NK-92 treated with Interleukin-12 subunit alpha and Interleukin-12 subunit beta, amount 100 ng/mL, for 24 hours (cell line): ENCODE measurements at regions not wholly inside any gene's neighbourhood (a gene's known extent, or its start where the extent isn't known, plus 50 kb on each side); places are given as distances from the start of the nearest gene placed in this dataset.

Experiments
- DNase-seq: peaks from one replicate; lab custom pipeline; 2025; lab: John Stamatoyannopoulos, UW

GRCh38 chr3:102599819-102600576 is 165.2 kb downstream of the ZPLD1 start:
- no peak for DNase-seq

- DNase-seq, result no peak
Observed at GRCh38 chr3:102605153-102605552, 170.3 kb downstream of the ZPLD1 start.

DNA sequence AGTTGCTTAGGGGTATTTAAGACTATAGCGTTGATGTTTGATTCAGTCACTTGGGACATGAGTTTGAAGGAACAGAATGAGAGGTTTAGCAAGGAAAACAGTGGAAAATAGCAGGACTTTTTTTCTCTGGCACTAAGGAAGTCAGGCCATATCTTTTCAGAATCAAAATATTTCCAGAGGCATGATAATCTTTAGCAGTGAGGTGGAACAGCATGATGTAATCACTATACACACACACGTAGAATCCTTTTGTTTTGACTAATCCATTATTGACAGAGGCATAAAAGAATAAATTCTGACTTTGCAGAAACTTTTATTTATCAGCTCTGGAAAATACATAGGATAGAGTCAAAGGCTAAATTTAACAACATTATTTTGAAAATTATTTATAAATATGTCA is 174.1 kb downstream of the ZPLD1 start:
- no peak for DNase-seq

DNA sequence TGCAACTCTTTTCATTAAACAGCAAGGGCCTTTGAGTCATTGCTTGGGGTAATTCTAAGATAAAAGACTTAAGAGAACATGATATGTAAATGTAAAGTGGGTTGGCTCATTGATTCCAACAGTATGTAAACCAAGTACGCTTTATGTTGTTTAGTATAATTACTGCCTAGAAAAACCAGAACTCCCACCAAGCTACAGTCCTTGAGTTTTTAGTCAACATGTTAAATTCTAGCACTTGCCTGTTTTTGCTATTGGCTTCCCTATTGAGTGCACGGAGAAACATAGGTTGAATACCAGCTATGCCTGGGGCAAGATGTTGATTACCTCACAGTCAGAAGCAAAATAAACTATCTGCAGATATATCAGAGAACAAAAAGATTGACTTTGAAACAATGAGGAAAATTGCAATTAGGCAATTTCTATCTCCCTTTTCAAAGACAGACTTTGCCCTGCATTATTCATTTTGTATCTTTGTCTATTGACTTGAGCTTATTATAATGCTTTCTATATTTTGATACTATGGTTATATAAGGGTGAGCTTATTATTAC is 179.3 kb downstream of the ZPLD1 start:
- DNase-seq, result no peak

DNA sequence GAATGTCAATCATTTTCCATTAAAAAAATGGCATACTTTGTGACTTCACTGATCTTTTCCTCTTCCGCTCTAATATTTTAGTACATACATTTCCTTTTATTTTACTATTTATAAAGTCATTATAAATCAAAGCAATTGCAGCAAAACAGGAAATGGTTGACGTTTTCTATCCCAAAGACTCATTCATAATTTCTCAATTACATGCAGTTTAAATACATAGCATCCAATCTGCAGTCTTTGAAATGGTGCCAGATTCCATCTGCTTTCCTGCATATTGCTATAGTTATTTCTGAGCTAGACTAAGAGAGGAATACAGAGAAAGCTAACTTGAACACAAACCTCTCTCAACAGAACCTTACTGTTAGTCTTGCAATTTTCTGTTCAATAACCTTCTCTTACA is 179.8 kb downstream of the ZPLD1 start:
- DNase-seq, result no peak

- DNase-seq, result no peak
Observed at GRCh38 chr3:102617381-102617780, 182.6 kb downstream of the ZPLD1 start.

- DNase-seq, result no peak
Observed at GRCh38 chr3:102619361-102619760, 184.5 kb downstream of the ZPLD1 start.

GRCh38 chr3:102629943-102630342 is 195.1 kb downstream of the ZPLD1 start:
- no peak for DNase-seq

DNA sequence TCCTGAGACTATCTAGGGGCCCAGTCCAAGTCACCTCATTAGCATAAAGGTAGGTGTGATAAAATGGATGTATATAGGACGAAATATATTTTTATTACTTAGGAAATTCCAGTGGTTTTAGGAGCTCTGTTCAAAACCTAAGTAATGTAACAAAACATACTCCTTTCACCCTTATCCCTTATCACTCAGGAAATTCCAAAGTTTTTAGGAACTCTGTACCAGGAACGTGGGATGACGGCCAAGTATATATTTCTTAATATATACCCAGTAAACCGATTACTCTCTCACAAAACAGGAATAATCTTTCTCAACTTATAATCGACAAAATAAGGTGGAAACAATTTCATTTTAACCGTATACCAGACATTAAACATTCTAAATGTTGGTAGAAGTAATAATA is 195.7 kb downstream of the ZPLD1 start:
- DNase-seq, result no peak

DNA sequence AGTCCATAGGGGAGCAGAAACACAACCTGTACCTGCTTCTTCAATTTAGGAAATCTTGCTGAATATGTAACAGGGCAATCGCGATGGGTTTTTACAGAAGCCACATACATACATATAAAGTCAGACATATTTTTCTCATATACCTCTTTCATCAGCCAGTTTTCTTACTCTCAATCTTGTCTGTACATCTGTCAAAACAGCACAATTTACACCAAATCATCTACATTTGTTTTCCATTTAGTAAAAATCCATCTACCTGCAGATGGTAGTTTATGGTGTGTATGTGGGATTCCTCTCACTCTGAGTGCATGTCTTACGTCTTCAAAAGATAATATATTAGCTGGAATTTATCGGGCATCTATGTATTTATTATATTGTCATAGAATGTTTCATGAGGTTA is 208.7 kb downstream of the ZPLD1 start:
- no peak for DNase-seq

DNA sequence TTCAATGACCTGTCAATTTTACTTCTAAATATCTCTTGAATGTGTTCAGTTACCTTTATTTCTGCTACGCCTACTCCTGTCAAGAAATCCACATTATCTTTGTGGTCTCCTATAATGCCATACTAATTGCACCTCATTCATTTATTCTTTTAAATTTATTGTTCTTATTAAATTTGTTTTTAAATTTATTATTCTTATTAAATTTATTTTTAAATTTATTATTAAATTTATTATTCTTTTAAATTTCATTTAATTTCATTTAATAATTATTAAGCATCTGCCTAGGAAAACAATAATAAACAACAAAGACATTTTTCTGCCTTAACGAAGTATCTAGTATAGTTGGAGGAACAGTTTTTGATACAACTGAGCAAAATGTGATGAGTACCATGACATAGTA is 211.7 kb downstream of the ZPLD1 start:
- no peak for DNase-seq

DNA sequence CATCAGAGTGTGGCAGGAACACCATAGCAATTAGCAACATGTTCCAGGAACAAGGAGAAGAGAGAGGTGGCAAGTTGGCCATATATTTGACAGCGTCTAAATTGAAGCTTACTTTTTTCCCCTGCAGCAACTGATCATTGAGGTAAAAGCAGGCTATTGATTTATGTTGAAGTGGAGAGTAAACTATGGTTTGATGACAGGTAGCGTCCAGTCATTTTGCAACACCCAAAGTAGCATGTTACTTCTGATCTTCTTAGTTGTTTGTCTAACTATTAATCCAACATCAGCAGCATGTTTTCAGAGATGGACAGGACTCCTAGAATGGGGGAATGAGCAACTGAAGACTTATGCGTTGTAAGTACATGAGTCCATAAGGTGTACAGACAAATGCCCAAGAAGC is 225.8 kb downstream of the ZPLD1 start:
- DNase-seq, result no peak

DNA sequence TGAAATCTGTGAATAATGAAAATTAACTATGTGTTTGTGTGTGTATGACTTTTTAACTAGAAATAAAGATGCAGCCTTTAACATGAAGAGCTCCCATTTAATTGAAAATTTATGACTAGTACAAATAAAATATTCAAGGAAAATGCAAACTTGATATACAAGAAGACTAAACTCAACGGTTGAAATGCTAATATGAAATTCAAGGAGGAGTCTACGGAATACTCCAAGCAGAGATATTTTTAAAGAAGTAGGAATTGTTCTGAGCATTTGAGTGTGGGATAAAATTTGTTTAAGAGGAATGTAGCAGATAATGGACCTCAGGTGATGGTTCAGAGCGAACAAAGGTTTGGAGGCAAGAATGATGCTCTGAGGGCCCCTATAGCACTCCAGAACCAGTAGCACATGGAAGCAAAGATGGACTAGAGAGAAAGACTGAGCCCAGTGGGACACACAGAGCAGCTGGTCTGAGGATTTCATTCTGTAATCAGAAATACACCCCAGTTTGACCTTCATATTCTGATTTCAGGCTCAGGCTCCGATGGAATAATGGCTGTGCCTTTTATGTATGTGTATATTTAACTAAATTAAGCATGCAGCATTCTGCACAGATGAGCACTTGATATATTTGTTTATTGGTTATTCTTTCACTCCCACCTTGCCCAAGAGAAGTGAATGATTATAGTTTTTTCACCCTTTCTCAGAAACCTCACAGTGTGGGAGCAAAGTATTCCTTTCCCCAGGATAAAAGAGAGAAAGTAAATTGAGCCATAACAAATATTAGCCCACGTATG is 227.1 kb downstream of the ZPLD1 start:
- no peak for DNase-seq

- DNase-seq, result no peak
Observed at GRCh38 chr3:102662498-102662772, 227.6 kb downstream of the ZPLD1 start.

DNA sequence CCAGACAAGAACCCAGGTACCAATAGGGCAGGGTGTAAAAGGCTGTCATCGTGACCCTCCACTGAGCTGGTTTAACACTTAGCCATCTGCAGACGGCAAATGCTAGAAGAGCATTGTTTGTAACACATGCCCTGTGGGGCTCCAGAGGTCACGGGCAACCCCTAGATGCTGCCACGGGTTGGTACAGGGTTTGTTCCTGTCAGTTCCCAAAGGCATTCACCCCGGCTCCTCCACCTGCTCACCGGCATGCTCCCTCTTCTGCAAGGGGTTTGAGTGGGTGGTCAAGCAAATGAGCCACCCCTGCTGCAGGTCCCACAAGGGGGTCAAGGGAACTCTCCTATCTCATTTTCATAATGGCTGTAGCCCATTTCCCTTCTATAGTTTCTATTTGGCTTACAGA is 229.3 kb downstream of the ZPLD1 start:
- no peak for DNase-seq

GRCh38 chr3:102665183-102665582 is 230.4 kb downstream of the ZPLD1 start:
- DNase-seq, result no peak

DNA sequence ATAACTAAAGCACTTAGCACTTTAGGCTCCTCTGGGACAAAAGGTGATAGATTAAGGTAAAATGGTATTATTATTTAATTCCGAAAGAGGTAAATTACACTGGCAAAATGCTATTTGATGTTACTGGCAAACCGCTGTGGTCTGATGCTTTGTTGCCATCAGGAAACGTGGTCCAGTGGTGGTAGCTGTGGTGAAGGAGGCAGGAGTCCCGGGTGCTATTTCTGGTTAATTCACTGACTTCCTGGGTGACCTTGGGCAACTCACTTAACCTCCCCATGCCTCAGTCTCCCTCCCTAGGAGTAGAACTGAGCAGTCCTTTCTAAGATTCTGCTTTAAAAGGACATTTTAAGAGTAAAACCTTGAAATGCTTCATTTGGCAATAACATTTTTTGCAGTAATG is 233.4 kb downstream of the ZPLD1 start:
- DNase-seq, result no peak

DNA sequence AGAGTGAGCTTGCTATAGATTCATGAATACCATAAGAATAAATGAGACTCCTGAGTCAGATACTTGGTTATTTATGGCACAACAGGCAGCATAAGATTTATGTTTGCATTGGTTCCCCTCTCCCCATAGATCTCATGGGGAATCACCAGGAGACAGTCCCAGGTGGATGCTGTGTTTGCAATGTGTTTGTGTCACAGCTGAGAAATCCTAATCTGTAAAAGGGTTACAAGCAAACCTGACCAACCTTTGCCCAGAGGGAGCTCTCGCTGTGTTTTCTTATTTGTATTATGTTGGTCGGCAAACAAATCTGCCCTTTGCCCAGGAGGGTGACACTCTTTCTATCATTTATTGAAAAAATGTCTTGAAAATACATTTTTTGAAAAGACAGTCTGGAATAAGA is 236.2 kb downstream of the ZPLD1 start:
- no peak for DNase-seq

GRCh38 chr3:102672305-102672704 is 237.5 kb downstream of the ZPLD1 start:
- no peak for DNase-seq

DNA sequence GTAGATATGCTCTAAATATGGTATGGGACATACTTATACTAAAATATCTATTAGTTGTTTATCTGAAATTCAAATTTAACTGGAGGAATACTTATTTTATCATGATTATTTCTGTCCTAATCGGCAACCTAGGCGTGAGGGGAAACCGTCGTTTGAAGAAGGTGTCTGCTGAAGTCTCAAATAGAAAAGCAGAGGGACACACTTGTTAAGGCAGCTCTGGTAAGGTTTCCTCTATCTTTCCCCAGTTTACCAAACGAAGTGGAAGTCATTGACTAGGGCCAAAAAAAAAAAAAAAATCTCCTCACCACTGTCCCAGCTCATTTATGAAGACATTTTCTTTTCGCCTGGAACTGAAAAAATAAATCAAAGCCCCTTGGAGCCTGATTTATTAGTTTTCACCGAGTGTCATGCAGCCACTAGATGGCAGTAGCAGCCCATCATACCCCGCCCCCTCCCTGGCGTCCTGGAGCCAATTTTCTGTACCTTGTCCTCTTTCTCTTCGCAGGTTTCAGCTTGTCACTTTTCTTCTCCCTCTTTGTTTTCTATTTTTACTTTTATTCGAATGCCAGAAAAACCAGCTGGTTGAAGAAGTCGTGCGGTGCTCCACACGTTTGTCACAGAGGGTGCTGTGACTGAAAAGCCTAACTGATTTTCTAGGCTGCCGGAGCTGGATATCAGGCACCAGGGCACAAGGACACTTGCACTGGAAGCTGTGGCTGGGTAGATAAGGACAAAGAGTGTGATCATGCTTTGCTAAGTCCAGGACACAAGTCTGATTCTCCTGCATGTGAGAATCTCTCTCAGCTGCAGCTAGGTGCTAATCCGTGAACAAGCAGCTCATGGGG is 238.7 kb downstream of the ZPLD1 start:
- peak; percentile 20 for DNase-seq

GRCh38 chr3:102674284-102674683 is 239.5 kb downstream of the ZPLD1 start:
- DNase-seq, result no peak

DNA sequence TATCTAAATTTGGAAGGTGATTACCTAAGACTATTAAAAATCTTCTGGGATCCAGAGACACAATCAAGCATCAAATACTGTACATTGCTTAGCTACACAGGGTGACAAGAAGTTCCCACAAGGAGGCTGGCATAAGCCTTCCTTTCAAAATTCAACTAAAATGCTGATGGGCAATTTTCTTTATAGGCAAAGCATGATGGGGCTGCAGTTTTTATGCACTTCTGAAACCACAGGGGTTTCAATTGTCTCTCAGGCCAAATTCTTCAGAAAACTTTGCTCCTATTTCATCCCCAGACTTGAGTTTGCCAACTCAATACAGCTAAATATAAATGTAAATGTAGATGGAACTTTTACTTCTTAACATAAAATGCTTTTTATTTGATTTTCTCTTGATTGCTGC is 241.6 kb downstream of the ZPLD1 start:
- DNase-seq, result no peak

GRCh38 chr3:102682741-102683140 is 247.9 kb downstream of the ZPLD1 start:
- DNase-seq, result no peak
